SK-N-SH treated with all-trans-retinoic acid at 6 μM for 48 hours (cell line): ENCODE measurements at regions not wholly inside any gene's neighbourhood (a gene's known extent, or its start where the extent isn't known, plus 50 kb on each side); places are given as distances from the start of the nearest gene placed in this dataset.
"Not testable (repeated sequence)": the region's sequence is repeated elsewhere in the genome, so short reads cannot be mapped to it uniquely, and the experiment has no call there.

ENCODE experiments used
- PPARA ChIP-seq: fragments of 250-450 bp; sonication (Bioruptor Pico); IDR thresholded peaks from 2 replicates; pipeline ENCODE4 v1.5.0; 2020; ENCODE audit warnings: mild to moderate bottlenecking, borderline replicate concordance
- RARB ChIP-seq: fragments of 250-450 bp; sonication (Bioruptor Pico); IDR thresholded peaks from 2 replicates; pipeline ENCODE4 v1.8.0; 2021; ENCODE audit warnings: mild to moderate bottlenecking, moderate library complexity

DNA sequence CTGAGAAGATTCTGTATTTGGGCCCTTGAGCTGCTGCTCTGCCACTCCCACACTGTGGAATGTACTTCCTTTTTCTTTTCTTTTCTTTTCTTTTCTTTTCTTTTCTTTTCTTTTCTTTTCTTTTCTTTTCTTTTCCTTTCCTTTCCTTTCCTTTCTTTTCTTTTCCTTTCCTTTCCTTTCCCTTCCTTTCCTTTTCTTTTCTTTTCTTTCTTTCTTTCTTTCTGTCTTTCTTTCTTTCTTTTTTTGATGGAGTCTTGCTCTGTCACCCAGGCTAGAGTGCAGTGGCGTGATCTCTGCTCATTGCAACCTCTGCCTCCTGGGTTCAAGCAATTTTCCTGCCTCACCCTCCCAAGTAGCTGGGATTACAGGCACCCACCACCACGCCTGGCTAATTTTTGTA, 89.8 kb downstream of the DNAAF6 start:
- not testable (repeated sequence) for TF ChIP-seq RARB; PPARA (CRISPR knock-in tag)
